GM18868 (cell line): ENCODE measurements at regions not wholly inside any gene's neighbourhood (a gene's known extent, or its start where the extent isn't known, plus 50 kb on each side); places are given as distances from the start of the nearest gene placed in this dataset.

Source experiments
- ATAC-seq: cut with Tn5 transposase; IDR thresholded peaks from one replicate; pipeline ENCODE4 v1.9.1; 2021; ENCODE audit warnings: mild to moderate bottlenecking, moderate library complexity; ENCODE audit not compliant: unreplicated experiment

- ATAC-seq: no peak
Measured at GRCh38 chr3:25035526-25035925, 392.5 kb upstream of the RARB start.

- no peak for ATAC-seq
Measured at GRCh38 chr3:25036633-25037032, 391.4 kb upstream of the RARB start.

GRCh38 chr3:25037049-25037547 lies 391.0 kb upstream of the RARB start:
- ATAC-seq: no peak

GRCh38 chr3:25038271-25038670 lies 389.8 kb upstream of the RARB start:
- no peak for ATAC-seq

- peak; percentile 81 for ATAC-seq
Measured at GRCh38 chr3:25038922-25039321, 389.1 kb upstream of the RARB start.

- no peak for ATAC-seq
Measured at GRCh38 chr3:25040748-25041147, 387.3 kb upstream of the RARB start.

GRCh38 chr3:25041871-25042584 lies 386.0 kb upstream of the RARB start:
- ATAC-seq: no peak

- no peak for ATAC-seq
Measured at GRCh38 chr3:25043177-25043576, 384.9 kb upstream of the RARB start.

- no peak for ATAC-seq
Measured at GRCh38 chr3:25043749-25044148, 384.3 kb upstream of the RARB start.

GRCh38 chr3:25044762-25045710 lies 383.0 kb upstream of the RARB start:
- no peak for ATAC-seq

GRCh38 chr3:25046911-25047771 lies 380.9 kb upstream of the RARB start:
- ATAC-seq: no peak

GRCh38 chr3:25049304-25049703 lies 378.8 kb upstream of the RARB start:
- ATAC-seq: no peak

GRCh38 chr3:25053360-25053759 lies 374.7 kb upstream of the RARB start:
- ATAC-seq: no peak

- no peak for ATAC-seq
Measured at GRCh38 chr3:25056036-25056755, 371.9 kb upstream of the RARB start.

GRCh38 chr3:25056803-25057351 lies 371.2 kb upstream of the RARB start:
- no peak for ATAC-seq

- ATAC-seq: no peak
Measured at GRCh38 chr3:25057379-25057778, 370.7 kb upstream of the RARB start.

GRCh38 chr3:25064681-25065080 lies 363.4 kb upstream of the RARB start:
- no peak for ATAC-seq

- ATAC-seq: no peak
Measured at GRCh38 chr3:25069970-25070369, 358.1 kb upstream of the RARB start.

- ATAC-seq: no peak
Measured at GRCh38 chr3:25071846-25072245, 356.2 kb upstream of the RARB start.

GRCh38 chr3:25073423-25073822 lies 354.6 kb upstream of the RARB start:
- ATAC-seq: no peak
